ENCODE measurements at regions not wholly inside any gene's neighbourhood (a gene's known extent, or its start where the extent isn't known, plus 50 kb on each side); places are given as distances from the start of the nearest gene placed in this dataset.
"Not testable (repeated sequence)": the region's sequence is repeated elsewhere in the genome, so short reads cannot be mapped to it uniquely, and the experiment has no call there.

- DNase-seq (ENCODE audit: low spot score), result no peak
These were observed 428.4 kb downstream of the KCNJ2 start for GRCh38 chr17:70597774-70598173.

DNA sequence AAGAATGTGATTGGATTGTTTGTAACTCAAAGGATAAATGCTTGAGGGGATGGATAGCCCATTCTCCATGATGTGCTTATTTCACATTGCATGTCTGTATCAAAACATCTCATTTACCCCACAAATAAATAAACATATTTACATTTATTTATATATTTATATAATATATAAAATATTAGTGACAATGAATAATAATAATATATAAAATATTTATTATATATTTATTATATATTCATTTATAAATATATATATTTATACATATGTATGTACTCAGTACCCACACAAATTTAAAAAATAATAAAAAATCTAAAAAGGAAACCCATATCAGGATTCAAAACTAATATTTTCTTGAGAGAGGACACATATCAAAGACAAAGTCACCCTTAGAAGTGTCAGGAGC is 429.9 kb downstream of the KCNJ2 start:
- no peak for DNase-seq (ENCODE audit: low spot score)

DNA sequence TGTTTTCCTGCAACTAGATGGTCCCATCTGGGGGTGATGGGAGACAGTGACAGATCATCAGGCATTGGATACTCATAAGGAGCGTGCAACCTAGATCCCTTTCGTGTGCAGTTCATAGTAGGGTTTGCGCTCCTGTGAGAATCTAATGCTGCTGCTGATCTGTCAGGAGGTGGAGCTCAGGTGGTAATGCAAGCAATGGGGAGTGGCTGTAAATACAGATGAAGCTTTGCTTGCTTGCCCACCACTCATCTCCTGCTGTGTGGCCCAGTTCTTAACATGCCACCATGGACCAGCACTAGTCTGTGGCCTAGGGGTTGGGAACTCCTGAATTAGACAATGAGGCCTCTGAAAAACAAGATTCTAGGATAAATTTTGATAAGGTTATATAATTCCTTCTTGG is 430.6 kb downstream of the KCNJ2 start:
- not testable (repeated sequence) for DNase-seq (ENCODE audit: low spot score)

DNA sequence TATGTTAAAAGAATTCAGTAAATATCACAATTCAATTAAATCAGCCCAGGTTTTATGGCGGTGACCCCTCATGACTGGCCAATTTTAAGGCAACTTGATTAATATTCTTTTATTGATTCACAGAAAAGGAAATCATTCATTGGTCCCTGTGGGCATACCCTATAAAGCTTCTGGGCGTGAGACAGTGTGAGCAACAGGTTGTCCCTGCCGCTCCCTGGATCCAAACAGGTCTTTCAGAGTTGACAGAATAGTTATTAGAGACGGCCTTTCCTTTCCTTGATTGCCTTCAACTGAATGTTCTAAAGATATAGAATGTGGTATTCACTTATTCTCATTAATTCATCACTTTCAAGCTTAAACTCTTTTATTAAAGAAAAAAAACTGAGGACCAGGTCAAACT is 433.9 kb downstream of the KCNJ2 start:
- no peak for DNase-seq (ENCODE audit: low spot score)

- peak; percentile 4 for DNase-seq (ENCODE audit: low spot score)
These were observed 435.5 kb downstream of the KCNJ2 start for GRCh38 chr17:70604854-70605253.

GRCh38 chr17:70606086-70606485 is 436.8 kb downstream of the KCNJ2 start:
- DNase-seq (ENCODE audit: low spot score), result no peak

- DNase-seq (ENCODE audit: low spot score), result no peak
These were observed 438.9 kb downstream of the KCNJ2 start for GRCh38 chr17:70608193-70608592.

- DNase-seq (ENCODE audit: low spot score), result no peak
These were observed 439.6 kb downstream of the KCNJ2 start for GRCh38 chr17:70608957-70609356.

DNA sequence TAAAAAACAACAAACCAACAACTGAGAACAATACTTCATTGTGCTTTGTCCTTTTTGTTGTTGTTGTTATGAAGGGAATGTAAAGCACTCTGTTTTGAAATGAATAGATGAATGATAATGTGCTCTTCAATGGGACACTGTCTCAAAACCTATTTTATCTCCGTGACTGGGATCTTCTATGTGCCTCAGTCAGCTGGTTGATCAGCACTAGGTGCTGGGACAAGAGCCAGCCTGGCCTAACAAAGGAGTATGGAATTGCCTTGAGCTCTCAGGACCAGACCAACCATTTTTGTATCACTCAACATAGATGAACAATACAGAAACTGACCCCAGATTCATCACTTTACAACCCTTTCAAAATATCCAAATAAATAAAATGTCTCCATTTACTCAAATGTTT is 440.2 kb downstream of the KCNJ2 start:
- no peak for DNase-seq (ENCODE audit: low spot score)

DNA sequence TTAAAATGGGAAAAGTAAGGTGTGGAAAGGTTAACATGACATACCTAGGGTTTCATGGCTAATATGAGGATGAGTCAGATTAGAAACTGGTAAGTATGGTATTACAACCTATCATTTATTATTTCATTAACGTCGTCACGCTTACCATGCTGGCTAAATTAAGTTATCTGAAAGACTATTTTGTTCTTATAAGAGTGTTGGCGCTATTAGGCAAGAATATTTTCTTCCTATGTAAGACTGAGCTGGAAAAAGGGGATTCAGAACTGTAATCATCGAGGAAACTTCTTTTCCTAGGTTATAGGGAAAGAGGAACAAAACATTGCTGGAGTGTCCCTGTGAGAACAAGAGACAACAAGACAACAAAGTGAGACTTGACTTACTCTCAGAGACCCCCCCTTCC is 440.8 kb downstream of the KCNJ2 start:
- DNase-seq (ENCODE audit: low spot score), result no peak

DNA sequence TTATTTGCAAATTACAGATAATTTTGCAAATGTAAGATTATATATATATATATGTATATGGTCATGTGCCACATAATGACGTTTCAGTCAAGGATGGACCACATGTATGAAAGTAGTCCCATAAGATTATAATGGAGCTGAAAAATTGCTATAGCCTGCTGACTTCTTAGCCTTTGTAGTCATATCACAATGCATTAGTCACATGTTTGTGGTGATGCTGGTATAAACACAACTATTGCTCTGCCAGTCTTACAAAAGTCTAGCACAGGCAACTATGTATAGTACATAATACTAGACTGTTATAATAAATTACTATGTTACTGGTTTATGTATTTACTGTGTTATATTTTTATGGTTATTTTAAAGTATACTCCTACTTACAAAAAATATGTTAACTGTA is 444.3 kb downstream of the KCNJ2 start:
- DNase-seq (ENCODE audit: low spot score), result no peak

GRCh38 chr17:70615831-70616230 is 446.5 kb downstream of the KCNJ2 start:
- no peak for DNase-seq (ENCODE audit: low spot score)

- no peak for DNase-seq (ENCODE audit: low spot score)
These were observed 449.3 kb downstream of the KCNJ2 start for GRCh38 chr17:70618641-70619040.

DNA sequence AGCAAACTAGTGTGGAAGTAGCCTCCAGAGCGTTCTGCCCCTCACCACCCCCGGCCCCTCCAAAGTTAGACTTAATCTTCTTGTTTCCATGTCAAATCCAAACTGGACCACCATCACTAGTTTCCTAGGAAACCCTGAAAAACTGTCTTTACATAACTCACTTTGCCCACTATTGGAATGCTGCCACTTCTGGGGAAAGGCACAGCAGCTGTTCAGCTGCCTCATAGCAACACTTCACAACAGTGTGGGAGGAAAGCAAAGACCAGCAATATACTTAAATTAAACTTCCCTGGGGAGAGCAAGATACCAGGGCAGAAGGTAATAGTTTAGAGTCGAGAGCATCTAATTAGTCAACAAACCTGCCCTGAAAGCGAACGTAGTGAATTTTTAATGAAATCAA is 452.2 kb downstream of the KCNJ2 start:
- DNase-seq (ENCODE audit: low spot score), result no peak

DNA sequence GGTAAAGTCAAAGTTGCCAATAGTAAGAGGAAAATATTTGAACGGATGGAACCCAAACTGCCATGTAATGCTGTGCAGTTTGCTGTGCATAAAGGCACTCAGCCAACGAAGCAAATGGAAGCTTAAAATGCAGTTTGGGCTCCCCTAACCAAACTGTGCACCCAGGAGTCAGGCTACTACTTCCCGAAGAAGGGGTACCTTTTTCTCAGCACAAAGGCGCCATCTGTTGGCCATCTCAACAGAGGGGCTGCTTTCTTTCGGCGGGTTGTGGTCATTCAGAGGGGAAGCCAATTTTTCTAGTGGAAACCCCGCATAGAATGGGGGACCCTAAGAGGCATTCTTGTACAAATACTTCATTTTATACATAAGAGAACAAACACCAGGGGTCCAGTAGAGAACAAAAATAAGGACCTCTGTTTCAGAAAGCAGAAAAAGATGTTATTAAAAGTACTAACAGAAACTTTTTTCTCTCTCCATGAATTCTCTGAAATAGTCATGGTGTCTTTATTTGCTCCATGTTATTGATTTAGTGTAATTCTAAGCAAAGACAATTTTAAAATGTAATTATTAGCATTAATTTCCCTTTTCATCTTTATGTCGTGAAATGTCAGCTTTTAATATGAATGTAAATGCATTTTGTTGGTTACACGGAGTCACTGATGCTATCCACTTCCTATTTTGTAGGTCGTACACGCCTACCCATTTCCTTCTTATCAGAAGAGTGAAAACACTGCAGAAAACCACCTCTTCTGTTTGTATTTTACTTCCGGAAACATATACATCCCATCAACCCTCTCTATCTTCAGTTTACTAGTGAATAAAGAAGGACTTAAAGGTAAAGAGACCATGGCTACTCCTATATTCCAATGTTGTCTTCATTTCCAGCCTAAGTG is 453.3 kb downstream of the KCNJ2 start:
- DNase-seq (ENCODE audit: low spot score), result peak; percentile 30

DNA sequence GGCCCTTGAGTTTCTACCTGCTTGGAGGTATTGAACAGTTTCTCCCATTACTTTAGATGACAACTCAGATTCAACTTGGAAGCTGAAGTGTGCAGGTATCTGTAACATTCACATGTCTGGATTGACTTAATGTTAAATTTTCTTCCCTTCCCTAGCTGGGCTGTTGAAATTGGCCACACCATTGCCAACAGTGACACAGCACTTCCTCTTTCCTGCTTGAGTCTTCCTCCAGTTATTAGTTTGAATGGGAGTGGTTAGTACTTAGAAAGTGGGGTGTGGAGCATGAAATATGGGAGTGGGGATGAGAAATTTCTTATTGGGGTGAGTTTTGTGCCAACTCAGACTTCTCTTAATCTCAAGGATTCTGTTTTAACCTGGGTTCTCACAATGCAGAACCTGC is 454.9 kb downstream of the KCNJ2 start:
- DNase-seq (ENCODE audit: low spot score), result no peak

GRCh38 chr17:70629902-70630301 is 460.6 kb downstream of the KCNJ2 start:
- DNase-seq (ENCODE audit: low spot score), result peak; percentile 22

GRCh38 chr17:70636517-70637133 is 467.3 kb downstream of the KCNJ2 start:
- DNase-seq (ENCODE audit: low spot score), result peak; percentile 40

- no peak for DNase-seq (ENCODE audit: low spot score)
These were observed 472.7 kb downstream of the KCNJ2 start for GRCh38 chr17:70642059-70642458.

- DNase-seq (ENCODE audit: low spot score), result no peak
These were observed 474.8 kb downstream of the KCNJ2 start for GRCh38 chr17:70644096-70644495.

DNA sequence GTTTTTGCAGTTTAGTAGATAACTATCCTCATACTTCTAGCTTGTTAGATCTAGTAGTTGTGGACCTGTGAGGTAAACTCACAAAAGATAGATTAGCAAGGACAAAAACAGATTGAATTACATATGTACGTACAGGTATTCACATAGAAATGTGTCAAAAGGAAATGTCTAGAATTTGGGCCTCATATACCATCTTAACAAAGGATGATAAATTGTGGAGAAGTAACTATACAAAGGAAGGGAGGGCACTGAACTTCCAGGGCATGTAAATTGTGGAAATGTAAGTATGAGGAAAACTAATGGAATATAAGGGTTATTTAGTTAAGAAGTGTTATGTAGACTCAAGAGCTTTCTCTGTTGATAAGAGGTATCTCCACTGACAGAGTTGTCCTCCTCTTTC is 477.3 kb downstream of the KCNJ2 start:
- no peak for DNase-seq (ENCODE audit: low spot score)

DNA sequence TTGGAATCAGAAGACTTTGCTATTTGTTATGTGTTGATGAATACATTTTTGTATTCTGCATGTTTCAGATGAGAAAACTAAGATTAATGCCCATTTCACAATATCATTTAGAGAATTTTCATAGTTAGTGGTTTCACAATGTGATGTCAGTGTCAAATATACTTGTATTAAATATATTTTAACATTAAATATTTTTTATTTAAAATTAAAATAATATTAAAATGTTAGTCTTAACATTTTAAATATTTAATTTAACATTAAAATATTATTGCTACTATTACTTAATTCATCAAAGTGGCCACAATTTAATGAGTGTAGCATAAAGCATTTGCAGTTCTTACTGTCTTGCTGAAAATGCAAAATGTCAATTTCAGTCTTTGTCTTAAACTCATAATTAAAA is 478.8 kb downstream of the KCNJ2 start:
- DNase-seq (ENCODE audit: low spot score), result no peak

DNA sequence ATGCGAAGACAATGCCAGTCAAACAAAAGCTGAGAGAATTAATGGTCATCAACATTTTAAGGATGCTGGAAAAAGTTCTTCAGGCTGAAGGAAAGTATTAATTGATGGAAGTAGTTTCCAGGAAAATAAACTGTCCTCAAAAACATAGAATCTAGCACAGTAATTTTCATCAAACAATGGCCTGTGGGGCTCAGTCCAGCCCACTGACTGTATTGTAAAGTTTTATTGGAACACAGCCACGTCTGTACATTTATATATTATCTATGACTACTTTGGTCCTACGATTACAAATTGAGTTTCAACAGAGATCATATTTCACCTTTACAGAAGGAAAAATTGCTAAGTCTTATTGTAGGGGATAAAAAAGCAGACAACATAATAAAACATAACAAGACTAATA is 484.5 kb downstream of the KCNJ2 start:
- no peak for DNase-seq (ENCODE audit: low spot score)

- no peak for DNase-seq (ENCODE audit: low spot score)
These were observed 485.4 kb downstream of the KCNJ2 start for GRCh38 chr17:70654706-70655105.
